Islet of Langerhans (tissue), 1 donor: ENCODE measurements at regions not wholly inside any gene's neighbourhood (a gene's known extent, or its start where the extent isn't known, plus 50 kb on each side); places are given as distances from the start of the nearest gene placed in this dataset.
"Not testable (repeated sequence)": the region's sequence is repeated elsewhere in the genome, so short reads cannot be mapped to it uniquely, and the experiment has no call there.

ENCODE experiments used
- FAIRE-seq: peaks from one replicate; lab custom pipeline; 2011; peaks lifted over from hg19 to GRCh38; lab: Jason Lieb, UNC

DNA sequence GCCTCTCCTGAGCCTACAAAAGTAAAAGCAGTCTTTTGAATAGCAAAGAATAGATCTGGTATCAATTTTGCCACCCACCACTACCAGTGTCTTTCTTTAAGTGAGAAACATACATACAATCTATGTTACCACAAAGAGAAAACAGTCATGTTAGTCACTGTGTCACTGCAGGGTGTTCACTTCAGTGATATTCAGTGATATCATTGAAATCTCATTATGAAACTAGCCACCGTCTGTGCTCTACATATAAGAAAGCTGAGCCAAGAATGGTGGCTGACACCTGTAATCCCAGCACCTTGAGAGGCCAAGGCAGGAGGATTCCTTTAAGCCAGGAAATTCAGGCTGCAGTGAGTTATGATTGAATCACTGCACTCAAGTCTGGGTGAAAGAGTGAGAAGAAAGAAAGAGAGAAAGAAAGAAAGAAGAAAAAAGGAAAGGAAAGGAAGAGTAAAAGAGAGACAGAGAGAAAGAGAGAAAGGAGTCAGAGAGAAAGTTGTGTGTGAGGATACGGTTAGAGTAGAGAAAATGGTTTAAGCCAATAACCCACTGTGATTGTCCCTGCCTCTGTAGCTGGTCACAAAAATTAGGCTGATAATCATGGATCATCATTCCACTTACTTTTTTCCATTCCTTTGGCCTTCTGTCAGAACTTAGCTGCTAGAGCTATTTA lies 847.1 kb downstream of the FAM181B start:
- FAIRE-seq = no peak

- no peak for FAIRE-seq
Measured at GRCh38 chr11:81874635-81875034, 859.0 kb downstream of the FAM181B start.

GRCh38 chr11:81870815-81871214 lies 862.8 kb downstream of the FAM181B start:
- FAIRE-seq = no peak

DNA sequence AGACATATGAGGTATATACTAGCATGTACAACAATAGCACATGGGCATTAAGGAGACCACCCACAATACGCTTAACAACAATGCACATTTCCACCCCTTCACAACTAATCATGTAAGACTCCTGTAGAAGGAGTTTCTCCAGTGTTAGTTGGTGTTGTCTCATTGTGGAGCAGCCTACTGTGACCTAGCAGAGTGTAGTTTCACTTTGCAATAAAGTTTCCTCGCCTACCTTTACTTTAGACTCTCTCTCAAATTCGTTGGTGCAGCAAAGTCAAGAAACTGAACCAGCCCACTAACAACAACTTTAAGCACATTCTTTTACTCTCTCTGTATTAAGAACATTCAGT lies 863.6 kb downstream of the FAM181B start:
- no peak for FAIRE-seq

DNA sequence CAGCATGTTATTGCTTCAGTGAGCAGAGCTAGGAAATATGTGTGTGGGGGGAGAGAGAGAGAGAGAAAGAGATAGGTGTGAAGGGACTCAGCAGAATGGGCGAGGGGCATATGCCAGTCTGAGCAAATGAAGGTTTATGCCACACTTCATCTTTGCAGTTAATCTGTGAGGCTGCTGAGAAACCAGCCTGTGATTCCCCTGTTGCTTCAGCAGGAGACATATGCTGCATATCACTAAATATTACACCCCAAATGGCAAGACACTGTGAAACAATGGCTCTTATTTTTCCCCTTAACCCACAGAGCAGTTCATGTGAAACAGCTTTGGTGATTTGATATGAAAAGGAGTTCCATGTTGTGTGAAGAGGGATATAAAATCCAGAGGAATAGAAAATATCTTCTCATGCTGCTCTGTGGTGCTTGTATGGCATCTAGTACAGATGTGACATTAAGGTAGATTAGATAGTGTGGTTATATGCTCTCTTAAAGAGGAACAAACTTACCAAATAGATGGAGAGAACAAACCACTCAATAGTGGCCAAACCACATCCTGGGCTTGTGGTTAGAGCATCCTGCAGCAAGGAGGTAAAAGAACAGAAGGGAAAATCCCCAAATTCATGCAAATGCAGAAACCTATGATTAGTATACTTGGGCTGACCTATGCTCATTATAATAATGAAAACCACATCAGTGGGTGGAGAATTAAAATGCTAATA lies 864.2 kb downstream of the FAM181B start:
- FAIRE-seq = no peak

GRCh38 chr11:81866896-81867295 lies 866.8 kb downstream of the FAM181B start:
- no peak for FAIRE-seq

- no peak for FAIRE-seq
Measured at GRCh38 chr11:81857386-81857785, 876.3 kb downstream of the FAM181B start.

GRCh38 chr11:81853791-81854190 lies 879.9 kb downstream of the FAM181B start:
- FAIRE-seq = no peak

GRCh38 chr11:81852896-81853295 lies 880.8 kb downstream of the FAM181B start:
- no peak for FAIRE-seq

DNA sequence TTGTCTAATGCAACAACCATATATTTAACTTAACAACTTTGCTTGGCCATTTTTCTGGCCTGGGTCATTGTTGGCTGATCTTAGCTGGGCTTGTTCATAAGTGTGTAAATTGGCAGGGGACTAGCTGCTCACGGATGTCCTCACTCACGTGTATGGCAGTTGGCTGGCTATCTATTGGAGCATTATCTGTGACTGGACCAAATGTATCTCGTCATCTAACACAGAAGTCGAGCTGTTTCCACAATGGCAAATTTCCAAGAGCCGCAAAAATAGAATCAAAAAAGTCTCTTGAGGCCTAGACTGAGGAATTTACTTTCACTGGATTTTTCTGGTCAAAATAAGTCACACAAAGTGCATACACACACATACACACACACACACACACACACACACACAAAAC lies 893.3 kb downstream of the FAM181B start:
- no peak for FAIRE-seq

- no peak for FAIRE-seq
Measured at GRCh38 chr11:81839976-81840375, 893.7 kb downstream of the FAM181B start.

DNA sequence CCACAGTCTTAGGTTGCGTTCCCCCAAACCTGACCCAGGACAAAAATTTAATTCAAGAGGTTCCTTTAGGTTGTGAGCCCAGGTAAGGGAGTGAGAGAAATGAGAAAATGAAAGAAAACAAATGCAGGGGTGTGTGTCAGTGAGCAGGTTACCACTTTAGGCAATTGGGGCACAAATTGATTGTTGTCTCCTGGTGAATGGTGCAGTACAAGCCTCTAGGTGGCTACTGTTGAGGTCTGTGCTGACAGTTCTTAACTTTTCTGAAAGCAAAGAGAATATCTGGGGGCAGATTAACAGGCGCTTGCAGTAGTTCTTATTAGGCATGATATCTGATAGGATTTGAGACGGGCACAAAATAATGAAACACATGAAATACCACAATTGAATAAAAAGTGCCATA lies 894.6 kb downstream of the FAM181B start:
- no peak for FAIRE-seq

- no peak for FAIRE-seq
Measured at GRCh38 chr11:81829976-81830375, 903.7 kb downstream of the FAM181B start.

GRCh38 chr11:81825346-81825745 lies 908.3 kb downstream of the FAM181B start:
- FAIRE-seq = no peak

GRCh38 chr11:81819462-81819861 lies 914.2 kb downstream of the FAM181B start:
- no peak for FAIRE-seq

GRCh38 chr11:81804858-81805257 lies 928.8 kb downstream of the FAM181B start:
- no peak for FAIRE-seq

GRCh38 chr11:81802591-81802990 lies 931.1 kb downstream of the FAM181B start:
- FAIRE-seq = no peak

- no peak for FAIRE-seq
Measured at GRCh38 chr11:81792416-81792815, 941.2 kb downstream of the FAM181B start.

DNA sequence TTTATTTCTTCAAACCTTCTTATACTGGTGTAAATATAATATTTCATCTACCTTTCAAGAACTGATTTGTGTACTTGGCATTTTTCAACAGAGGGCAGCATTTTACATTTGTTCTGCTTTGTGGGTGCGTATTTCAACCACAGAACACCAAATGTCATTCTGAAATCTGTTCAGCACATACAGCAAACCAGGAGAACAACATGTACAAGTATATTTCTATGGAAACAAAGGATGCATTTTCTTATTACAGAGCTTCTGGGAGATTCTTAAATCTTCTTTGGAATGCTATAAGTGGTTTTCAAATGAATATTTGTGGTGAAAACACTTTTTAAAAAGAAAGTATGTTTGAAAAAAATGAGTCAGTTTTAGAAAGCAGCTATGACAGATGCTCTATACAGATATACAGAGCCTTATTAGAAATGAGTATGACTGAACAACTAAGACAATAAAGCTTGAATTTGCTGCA lies 946.0 kb downstream of the FAM181B start:
- FAIRE-seq = no peak

GRCh38 chr11:81772166-81772565 lies 961.5 kb downstream of the FAM181B start:
- no peak for FAIRE-seq

- not testable (repeated sequence) for FAIRE-seq
Measured at GRCh38 chr11:81769906-81770305, 963.8 kb downstream of the FAM181B start.

GRCh38 chr11:81756864-81757595 lies 976.6 kb downstream of the FAM181B start:
- FAIRE-seq = no peak

DNA sequence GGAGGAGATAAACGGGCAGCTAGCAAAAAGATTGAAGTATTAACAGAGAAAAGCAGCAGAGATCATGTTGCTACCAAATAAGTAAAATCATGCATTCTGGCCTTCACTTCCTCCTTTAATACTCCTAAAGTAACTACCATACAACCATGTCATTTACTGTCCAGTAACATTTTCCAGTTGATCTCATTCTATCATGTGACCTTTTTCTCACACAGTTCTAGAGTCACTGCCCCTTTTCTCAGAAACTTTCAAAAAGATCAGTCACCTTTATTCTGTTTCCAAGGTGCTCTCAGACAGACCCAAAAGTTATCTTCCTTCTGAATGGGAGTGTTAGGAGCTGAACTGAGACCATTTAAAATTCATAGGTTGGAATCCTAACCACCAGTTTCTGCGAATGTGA lies 984.4 kb downstream of the FAM181B start:
- no peak for FAIRE-seq
